Stimulated activated CD4-positive, alpha-beta T cell treated with anti-CD3 and anti-CD28 coated beads, Interleukin-15, amount 100 ng/mL, for 48 hours (primary cell): ENCODE measurements at regions not wholly inside any gene's neighbourhood (a gene's known extent, or its start where the extent isn't known, plus 50 kb on each side); places are given as distances from the start of the nearest gene placed in this dataset.

Experiments used
- DNase-seq, 2 donors: peaks; one replicate each; pipeline ENCODE4 v3.0.0-alpha.2; 2020; ENCODE audit warnings: low read depth in 2 of 2

DNA sequence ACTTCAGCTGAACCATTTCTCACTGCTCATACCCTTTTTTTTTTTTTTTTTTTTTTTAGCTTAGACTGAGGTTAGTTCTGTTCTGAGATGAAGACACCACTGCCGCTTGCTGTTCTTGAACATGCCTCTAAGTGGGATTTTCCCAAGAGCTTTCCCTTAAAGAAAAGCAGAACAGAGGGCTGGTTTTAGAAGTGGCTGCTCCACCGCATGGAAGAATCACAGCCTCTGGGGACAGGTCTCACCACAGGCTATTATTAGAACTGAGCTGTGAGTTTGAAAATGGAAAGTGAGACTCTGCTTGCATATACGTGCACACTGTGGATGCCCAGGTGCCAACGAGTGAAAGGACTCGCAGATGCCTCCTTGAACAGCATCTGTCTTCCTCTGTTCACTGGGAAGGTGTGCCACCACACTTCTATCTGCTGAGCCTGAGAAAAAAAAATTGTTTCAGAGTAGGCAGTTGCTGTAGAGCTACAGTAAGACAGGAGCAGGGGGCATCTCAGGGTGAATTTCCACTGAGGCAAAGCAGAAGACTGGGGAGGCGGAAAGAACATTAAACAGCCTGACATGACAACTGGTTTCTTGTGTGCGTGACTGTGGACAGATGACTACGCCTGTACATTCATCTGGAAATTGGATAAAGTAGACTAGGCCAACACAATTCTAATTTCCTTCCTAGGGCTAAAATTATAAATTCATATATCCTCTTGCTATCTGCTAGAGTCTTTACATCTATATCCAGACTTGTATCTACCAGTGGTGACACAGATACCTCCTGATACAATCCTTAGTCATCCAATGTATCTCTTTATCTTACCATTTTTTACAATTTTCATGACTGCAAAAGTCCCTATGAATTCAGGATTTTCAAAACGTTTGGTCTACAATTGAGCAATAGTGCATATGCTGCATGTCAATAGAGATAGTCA is 1045.7 kb upstream of the CELF4 start:
- DNase-seq = peak in 1 of 2 donors; percentile 12

DNA sequence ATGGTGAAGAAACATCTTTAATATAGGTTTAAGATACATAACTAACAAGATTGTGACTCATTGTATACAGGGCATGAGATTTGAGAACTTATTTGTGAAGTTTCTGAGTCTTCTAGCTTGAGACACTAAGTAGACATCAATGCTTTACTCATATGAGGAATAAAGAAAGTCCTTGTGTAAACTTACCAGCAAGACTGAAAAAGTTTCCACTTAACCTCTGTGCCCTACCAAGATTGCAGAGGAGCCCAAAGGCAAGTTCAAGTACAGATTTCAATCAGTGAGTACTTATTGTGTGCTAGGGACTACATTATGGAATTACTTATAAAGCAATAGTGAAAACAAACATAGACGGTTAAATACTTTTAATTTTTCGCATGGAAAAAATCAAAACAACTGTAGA is 1041.2 kb upstream of the CELF4 start:
- no peak for DNase-seq

- DNase-seq = no peak
Observed at GRCh38 chr18:38602341-38602740, 1036.7 kb upstream of the CELF4 start.

- DNase-seq = no peak
Observed at GRCh38 chr18:38587571-38587970, 1022.0 kb upstream of the CELF4 start.

GRCh38 chr18:38586327-38586726 is 1020.7 kb upstream of the CELF4 start:
- DNase-seq = no peak

DNA sequence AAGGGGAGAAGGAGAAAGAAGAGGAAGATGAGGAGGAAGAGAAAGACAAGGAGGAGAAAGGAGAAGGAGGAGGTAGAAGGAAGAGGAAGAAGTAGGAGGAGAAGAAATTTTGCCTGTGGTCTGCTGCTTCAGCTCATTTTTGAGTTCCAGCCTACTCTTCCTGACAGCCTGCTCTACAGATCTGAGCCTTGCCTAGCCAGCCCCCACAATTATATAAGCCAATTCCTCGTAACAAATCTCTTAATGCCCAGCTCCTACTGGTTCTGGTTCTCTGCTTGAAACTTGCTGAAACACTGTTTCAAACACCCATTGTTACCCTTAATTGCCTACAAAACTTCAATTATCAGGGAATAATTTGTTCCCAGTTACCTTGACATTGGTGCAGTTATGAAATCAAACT is 1014.2 kb upstream of the CELF4 start:
- DNase-seq = no peak

GRCh38 chr18:38576916-38577315 is 1011.3 kb upstream of the CELF4 start:
- DNase-seq = no peak

DNA sequence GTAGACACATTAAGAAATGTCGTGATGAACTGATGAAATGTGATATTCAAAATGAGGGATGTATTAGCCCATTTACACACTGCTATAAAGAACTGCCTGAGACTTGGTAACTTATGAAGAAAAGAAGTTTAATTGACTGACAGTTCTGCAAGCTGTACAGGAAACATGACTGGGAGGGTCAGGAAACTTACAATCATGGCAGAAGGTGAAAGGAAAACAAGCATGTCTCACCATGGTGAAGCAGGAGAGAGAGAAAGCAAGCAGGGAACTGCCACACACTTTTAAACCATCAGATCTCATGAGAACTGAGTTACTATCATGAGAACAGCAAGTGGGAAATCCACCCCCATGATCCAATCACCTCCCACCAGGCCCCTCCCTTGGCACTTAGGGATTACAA is 1010.8 kb upstream of the CELF4 start:
- DNase-seq = no peak

- DNase-seq = no peak
Observed at GRCh38 chr18:38575648-38576047, 1010.0 kb upstream of the CELF4 start.

DNA sequence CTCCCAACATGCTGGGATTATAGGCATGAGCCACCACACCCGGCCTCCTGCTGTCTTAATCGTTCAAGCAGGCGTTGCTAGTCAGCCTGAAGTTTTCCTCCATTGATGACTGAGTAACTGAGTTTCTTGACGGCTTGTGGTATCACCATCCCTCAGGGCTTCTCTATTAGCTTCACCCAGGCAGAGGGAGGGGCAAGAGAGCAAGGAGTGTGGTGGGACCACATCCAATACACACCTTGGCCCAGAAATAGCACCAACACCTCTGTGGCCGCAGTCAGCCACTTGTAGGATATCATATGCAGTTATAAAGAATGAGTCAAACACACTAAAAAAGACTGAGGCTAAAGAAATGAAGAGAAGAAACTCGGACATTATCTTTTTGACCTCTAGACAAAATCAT is 1009.4 kb upstream of the CELF4 start:
- no peak for DNase-seq

GRCh38 chr18:38572554-38573111 is 1007.0 kb upstream of the CELF4 start:
- DNase-seq = no peak

DNA sequence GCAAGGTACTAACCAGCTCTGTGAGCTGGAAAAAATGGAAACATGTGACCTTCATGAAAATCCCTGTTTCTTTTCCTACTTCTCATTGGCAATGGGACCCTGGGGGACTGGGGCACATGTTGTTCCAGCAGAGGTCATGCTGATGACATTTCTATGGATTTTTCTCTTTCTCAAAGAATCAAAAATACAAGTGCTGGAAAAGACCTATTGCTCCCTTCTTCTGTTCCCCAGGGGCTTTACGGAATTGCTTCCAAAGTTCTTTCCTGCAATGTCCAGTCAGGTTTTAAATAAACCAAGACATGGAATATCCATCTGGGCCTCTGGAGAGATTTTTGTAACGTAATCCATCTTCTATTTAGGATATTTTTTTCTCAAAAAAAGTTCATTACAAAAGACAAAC is 1006.1 kb upstream of the CELF4 start:
- no peak for DNase-seq

DNA sequence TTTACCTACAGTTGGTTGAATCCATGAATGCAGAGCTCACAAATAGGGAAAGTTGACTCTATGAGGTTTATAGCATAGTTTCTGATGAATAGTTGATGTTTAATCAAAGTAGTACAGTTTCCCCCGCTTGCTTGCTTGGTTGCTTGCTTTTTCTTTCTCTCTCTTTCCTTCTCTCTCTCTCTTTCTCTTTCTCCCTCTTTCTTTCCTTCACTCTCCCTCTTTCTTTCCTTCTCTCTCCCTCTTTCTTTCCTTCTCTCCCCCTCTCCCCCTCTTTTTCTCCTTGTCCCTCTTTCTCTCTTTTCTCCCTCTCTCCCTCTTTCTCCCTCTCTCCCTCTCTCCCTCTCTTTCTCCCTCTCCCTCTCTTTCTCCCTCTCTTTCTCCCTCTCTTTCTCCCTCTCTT is 999.9 kb upstream of the CELF4 start:
- DNase-seq = no peak

GRCh38 chr18:38563396-38563980 is 997.9 kb upstream of the CELF4 start:
- DNase-seq = no peak

DNA sequence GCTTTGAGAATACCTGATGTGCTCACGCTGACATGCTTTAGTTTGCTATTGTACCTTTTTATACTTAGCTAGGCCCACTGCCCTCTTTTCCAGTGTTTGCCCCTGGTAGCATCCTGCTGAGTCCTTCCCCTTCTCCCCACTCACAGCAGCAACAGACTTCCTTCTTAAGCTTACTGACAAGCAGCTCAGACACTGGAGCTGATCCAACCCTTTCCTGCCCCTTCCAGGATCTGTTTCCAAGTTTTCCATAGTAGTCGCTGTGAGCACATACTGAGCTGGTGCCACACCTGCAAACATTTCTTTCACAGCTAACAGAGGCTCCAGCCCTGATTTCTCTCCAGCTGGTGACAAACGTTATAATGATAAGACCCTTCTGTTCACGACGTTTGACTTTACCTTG is 991.4 kb upstream of the CELF4 start:
- DNase-seq = no peak

DNA sequence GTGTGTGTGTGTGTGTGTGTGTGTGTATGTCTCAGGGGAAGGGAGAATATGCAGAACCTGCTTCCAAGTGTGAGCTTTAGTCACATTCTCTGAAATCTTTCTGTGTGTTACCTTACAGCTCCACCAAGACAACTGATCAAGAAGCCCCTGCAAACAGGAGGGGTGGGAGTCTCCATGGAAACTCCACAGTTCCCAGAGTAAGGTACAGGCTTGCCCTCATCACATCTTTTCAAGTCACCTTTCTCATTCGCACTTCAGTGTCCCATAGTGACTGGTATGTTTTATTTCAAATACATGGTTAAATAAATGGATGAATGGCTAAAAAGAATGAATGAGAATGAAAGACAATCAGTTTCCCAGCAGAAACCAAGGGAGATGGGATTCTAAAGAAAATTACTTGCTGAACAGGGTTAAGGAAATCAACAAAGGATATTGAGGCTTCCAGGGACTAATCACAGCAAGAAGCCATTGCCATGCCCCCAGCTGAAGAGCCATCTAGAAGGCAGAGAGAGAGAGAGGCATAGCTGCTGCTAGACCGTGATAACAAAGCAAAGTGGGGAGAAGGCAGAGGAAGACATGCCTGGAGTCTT is 987.2 kb upstream of the CELF4 start:
- no peak for DNase-seq

DNA sequence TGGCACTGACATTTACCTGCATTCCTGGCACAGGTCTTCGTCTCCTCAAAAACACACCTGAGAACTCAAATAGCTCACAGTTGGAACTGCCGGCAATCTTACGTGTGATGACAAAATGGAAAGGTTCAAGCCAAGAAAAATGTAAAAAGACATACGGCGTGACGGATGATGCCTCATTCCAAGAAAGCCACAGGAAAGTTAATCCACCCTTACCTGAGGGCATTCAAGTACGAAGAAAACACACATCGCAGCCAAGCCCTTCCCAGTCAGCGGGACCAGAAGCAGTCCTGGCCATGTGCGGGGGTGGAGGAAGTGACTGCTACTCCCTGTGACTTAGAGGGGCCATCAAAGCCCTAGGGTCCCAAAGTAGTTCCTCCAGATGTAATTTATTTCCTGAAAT is 986.3 kb upstream of the CELF4 start:
- DNase-seq = no peak

- DNase-seq = no peak
Observed at GRCh38 chr18:38545071-38545470, 979.5 kb upstream of the CELF4 start.

GRCh38 chr18:38539856-38540255 is 974.3 kb upstream of the CELF4 start:
- no peak for DNase-seq

GRCh38 chr18:38539371-38539770 is 973.8 kb upstream of the CELF4 start:
- no peak for DNase-seq

- DNase-seq = no peak
Observed at GRCh38 chr18:38534073-38534472, 968.5 kb upstream of the CELF4 start.

DNA sequence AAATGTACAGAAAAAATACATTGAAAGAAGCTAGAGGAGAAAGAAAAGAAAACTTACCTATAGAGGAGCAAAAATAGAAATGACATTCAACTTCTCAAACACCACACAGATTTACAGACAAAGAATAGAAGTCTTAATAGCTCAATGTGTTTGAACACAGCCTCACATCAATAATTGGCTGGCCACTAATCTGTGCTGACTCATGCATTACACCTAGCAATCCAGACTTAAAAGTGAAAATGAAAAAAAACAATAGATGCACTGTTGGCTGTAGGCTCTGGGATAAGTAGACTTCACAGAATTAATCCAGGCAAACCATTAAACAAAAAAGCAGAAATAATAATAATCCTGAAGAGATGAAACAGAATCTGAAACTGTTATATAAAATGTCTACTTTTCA is 961.3 kb upstream of the CELF4 start:
- DNase-seq = no peak

- no peak for DNase-seq
Observed at GRCh38 chr18:38525039-38525438, 959.4 kb upstream of the CELF4 start.
